ENCODE measurements at regions not wholly inside any gene's neighbourhood (a gene's known extent, or its start where the extent isn't known, plus 50 kb on each side); places are given as distances from the start of the nearest gene placed in this dataset.
"Not testable (repeated sequence)": the region's sequence is repeated elsewhere in the genome, so short reads cannot be mapped to it uniquely, and the experiment has no call there.

DNA sequence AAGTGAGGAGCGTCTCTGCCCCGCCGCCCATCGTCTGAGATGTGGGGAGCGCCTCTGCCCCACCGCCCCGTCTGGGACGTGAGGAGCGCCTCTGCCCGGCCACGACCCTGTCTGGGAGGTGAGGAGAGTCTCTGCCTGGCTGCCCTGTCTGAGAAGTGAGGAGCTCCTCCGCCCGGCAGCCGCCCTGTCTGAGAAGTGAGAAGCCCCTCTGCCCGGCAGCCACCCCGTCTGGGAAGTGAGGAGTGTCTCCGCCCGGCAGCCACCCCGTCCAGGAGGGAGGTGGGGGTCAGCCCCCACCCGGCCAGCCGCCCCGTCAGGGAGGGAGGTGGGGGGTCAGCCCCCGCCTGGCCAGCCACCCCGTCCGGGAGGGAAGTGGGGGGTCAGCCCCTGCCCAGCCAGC, 823.0 kb upstream of the GBE1 start:
- TF ChIP-seq, protein P1, sequence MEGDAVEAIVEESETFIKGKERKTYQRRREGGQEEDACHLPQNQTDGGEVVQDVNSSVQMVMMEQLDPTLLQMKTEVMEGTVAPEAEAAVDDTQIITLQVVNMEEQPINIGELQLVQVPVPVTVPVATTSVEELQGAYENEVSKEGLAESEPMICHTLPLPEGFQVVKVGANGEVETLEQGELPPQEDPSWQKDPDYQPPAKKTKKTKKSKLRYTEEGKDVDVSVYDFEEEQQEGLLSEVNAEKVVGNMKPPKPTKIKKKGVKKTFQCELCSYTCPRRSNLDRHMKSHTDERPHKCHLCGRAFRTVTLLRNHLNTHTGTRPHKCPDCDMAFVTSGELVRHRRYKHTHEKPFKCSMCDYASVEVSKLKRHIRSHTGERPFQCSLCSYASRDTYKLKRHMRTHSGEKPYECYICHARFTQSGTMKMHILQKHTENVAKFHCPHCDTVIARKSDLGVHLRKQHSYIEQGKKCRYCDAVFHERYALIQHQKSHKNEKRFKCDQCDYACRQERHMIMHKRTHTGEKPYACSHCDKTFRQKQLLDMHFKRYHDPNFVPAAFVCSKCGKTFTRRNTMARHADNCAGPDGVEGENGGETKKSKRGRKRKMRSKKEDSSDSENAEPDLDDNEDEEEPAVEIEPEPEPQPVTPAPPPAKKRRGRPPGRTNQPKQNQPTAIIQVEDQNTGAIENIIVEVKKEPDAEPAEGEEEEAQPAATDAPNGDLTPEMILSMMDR (conservative IDR thresholded peaks at IDR 0.05; ENCODE audit: low read depth, low read length) = not testable (repeated sequence)
- not testable (repeated sequence) for TF ChIP-seq EZH2 (IDR thresholded peaks at IDR 0.05; ENCODE audit: low read length, unreplicated experiment); EZH2phosphoT487 (IDR thresholded peaks at IDR 0.05; ENCODE audit: borderline replicate concordance, low read length)

All from PC-3 (cell line).